DOHH2 (cell line): ENCODE measurements at regions not wholly inside any gene's neighbourhood (a gene's known extent, or its start where the extent isn't known, plus 50 kb on each side); places are given as distances from the start of the nearest gene placed in this dataset.

Experiments used
- CTCF ChIP-seq: fragments of 200-600 bp; sonication (generic); IDR thresholded peaks from one replicate; pipeline ENCODE4 v1.5.1; 2014; ENCODE audit warnings: antibody characterized with exemption, mild to moderate bottlenecking, low read depth, low read length; ENCODE audit not compliant: poor library complexity, severe bottlenecking
- EZH2phosphoT487 ChIP-seq: fragments of 200-600 bp; sonication (generic); IDR thresholded peaks from 2 replicates; pipeline ENCODE4 v1.6.1; 2017; ENCODE audit warnings: borderline replicate concordance, mild to moderate bottlenecking, antibody characterized with exemption, low read length, moderate library complexity, mixed read lengths

GRCh38 chr9:75382126-75382525, 293.8 kb downstream of the OSTF1 start:
- TF ChIP-seq CTCF (no peak), EZH2phosphoT487 (no peak)
